DMS53 treated with DMSO at 0.1 percent for 48 hours (cell line): ENCODE measurements at regions not wholly inside any gene's neighbourhood (a gene's known extent, or its start where the extent isn't known, plus 50 kb on each side); places are given as distances from the start of the nearest gene placed in this dataset.

Experiments
- DNase-seq: peaks from one replicate; lab custom pipeline; 2025; ENCODE audit not compliant: unreplicated experiment; lab: John Stamatoyannopoulos, UW

GRCh38 chr2:236672606-236673005, 103.0 kb downstream of the ACKR3 start:
- DNase-seq = no peak

GRCh38 chr2:236673126-236673822, 103.6 kb downstream of the ACKR3 start:
- DNase-seq = no peak

GRCh38 chr2:236673823-236674185, 104.2 kb downstream of the ACKR3 start:
- no peak for DNase-seq

GRCh38 chr2:236674238-236674637, 104.6 kb downstream of the ACKR3 start:
- no peak for DNase-seq

- no peak for DNase-seq
These were observed 105.0 kb downstream of the ACKR3 start for GRCh38 chr2:236674646-236675045.

GRCh38 chr2:236675051-236675450, 105.4 kb downstream of the ACKR3 start:
- DNase-seq = no peak

GRCh38 chr2:236675526-236675925, 105.9 kb downstream of the ACKR3 start:
- no peak for DNase-seq

GRCh38 chr2:236676136-236676873, 106.7 kb downstream of the ACKR3 start:
- DNase-seq = no peak

- no peak for DNase-seq
These were observed 107.7 kb downstream of the ACKR3 start for GRCh38 chr2:236677368-236677767.

- DNase-seq = no peak
These were observed 108.8 kb downstream of the ACKR3 start for GRCh38 chr2:236678307-236678975.

- no peak for DNase-seq
These were observed 110.5 kb downstream of the ACKR3 start for GRCh38 chr2:236679884-236680860.

GRCh38 chr2:236682651-236683422, 113.2 kb downstream of the ACKR3 start:
- DNase-seq = no peak

GRCh38 chr2:236684504-236685256, 115.1 kb downstream of the ACKR3 start:
- DNase-seq = no peak

GRCh38 chr2:236685361-236685760, 115.7 kb downstream of the ACKR3 start:
- no peak for DNase-seq

GRCh38 chr2:236685979-236686520, 116.4 kb downstream of the ACKR3 start:
- no peak for DNase-seq

GRCh38 chr2:236686561-236686960, 116.9 kb downstream of the ACKR3 start:
- DNase-seq = no peak

GRCh38 chr2:236687296-236687965, 117.8 kb downstream of the ACKR3 start:
- DNase-seq = no peak

- DNase-seq = no peak
These were observed 118.5 kb downstream of the ACKR3 start for GRCh38 chr2:236688157-236688556.
